ENCODE measurements at regions not wholly inside any gene's neighbourhood (a gene's known extent, or its start where the extent isn't known, plus 50 kb on each side); places are given as distances from the start of the nearest gene placed in this dataset.

DNA sequence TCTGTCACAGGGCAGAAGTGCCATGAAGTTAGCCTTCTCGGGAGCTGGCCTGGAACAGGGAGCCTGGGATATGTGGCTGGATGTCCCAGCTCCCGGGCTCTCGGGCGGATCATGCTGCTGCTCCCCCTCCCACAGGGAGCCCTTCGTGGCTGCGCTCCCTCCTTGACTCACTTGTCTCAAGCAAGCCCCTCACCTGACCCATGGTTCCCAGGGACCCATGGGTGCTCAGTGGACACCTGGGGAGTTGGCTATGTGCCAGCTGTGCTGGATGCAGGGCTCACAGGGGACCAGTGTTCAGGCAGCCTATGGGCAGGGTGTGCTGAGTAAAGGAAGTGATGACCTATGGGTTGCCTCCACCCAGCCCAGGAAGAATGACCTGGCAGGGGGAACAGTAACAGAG lies 213.1 kb upstream of the SGCG start:
- Histone ChIP-seq H3K27me3 (replicated peaks; ENCODE audit: insufficient read depth) (no peaks in the 10 kb centered on the region), H3K27ac (no peak overlapping the region), H3K36me3 (no peaks in the 10 kb centered on the region), H3K4me1 (ENCODE audit: control insufficient read depth in 1 of 2, low read depth in 2 of 2) (no peaks in the 10 kb centered on the region), H3K4me3 (no peak overlapping the region), H3K9me3 (no peaks in the 10 kb centered on the region)
- no peak for ATAC-seq (ENCODE audit: insufficient number of reproducible peaks, low FRiP score, low read depth)
- TF ChIP-seq, protein P1, sequence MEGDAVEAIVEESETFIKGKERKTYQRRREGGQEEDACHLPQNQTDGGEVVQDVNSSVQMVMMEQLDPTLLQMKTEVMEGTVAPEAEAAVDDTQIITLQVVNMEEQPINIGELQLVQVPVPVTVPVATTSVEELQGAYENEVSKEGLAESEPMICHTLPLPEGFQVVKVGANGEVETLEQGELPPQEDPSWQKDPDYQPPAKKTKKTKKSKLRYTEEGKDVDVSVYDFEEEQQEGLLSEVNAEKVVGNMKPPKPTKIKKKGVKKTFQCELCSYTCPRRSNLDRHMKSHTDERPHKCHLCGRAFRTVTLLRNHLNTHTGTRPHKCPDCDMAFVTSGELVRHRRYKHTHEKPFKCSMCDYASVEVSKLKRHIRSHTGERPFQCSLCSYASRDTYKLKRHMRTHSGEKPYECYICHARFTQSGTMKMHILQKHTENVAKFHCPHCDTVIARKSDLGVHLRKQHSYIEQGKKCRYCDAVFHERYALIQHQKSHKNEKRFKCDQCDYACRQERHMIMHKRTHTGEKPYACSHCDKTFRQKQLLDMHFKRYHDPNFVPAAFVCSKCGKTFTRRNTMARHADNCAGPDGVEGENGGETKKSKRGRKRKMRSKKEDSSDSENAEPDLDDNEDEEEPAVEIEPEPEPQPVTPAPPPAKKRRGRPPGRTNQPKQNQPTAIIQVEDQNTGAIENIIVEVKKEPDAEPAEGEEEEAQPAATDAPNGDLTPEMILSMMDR (IDR thresholded peaks at IDR 0.05): no peak
- DNase-seq (ENCODE audit: low spot score): no peak

DNA sequence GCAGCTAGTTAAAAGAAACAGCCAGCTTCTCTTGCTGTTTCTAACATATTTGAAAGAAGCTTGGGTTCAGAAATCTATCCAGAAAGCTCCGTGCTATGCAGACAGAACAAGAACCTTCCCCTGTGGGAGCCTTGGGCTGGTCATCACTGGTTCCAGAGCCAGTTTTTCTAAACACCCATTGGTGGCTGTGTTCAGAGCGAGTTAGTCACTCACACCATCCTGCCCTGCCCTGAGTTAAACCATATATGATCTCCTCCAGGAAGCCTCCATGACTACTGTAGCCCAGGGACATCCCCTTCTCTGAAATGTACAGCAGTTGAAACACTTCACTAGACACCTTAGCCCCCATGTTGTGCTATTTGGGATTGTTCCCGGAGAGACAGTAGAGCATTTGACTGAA lies 200.8 kb upstream of the SGCG start:
- H3K4me3 ChIP-seq: no peak overlapping the region
- TF ChIP-seq, protein P1 (IDR thresholded peaks at IDR 0.05): no peak
- ATAC-seq (ENCODE audit: insufficient number of reproducible peaks, low FRiP score, low read depth): no peak
- H3K36me3 ChIP-seq: no peaks in the 10 kb centered on the region
- DNase-seq (ENCODE audit: low spot score): no peak
- H3K4me1 ChIP-seq (ENCODE audit: control insufficient read depth in 1 of 2, low read depth in 2 of 2): no peaks in the 10 kb centered on the region
- no peaks in the 10 kb centered on the region for H3K9me3 ChIP-seq
- H3K27ac ChIP-seq: no peak overlapping the region
- no peaks in the 10 kb centered on the region for H3K27me3 ChIP-seq (replicated peaks; ENCODE audit: insufficient read depth)

DNA sequence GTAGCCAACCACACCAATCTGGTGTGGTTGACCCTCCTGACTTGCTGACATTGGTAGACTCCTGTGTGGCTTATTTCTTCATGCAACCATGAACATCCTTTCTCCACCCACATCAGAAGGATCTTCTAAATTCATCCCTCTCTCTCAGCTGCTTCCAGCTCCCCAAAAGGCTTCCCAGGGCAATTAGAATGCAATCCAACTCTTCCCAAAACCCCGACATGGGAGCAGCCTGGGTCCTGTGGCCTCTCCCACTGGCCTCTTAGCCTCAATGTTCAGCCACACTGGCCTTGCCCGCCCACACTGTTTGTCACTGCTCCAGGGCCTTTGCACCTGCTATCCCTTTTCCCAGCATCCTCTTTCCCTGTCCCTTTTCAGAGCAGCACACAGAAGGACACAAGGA lies 199.8 kb upstream of the SGCG start:
- ATAC-seq (ENCODE audit: insufficient number of reproducible peaks, low FRiP score, low read depth) (no peak), DNase-seq (ENCODE audit: low spot score) (no peak)
- no peak overlapping the region for H3K27ac ChIP-seq
- no peaks in the 10 kb centered on the region for H3K27me3 ChIP-seq (replicated peaks; ENCODE audit: insufficient read depth)
- TF ChIP-seq, protein P1 (IDR thresholded peaks at IDR 0.05): no peak
- H3K4me1 ChIP-seq (ENCODE audit: control insufficient read depth in 1 of 2, low read depth in 2 of 2): no peaks in the 10 kb centered on the region
- no peak overlapping the region for H3K4me3 ChIP-seq
- H3K9me3 ChIP-seq: no peaks in the 10 kb centered on the region
- H3K36me3 ChIP-seq: no peaks in the 10 kb centered on the region

DNA sequence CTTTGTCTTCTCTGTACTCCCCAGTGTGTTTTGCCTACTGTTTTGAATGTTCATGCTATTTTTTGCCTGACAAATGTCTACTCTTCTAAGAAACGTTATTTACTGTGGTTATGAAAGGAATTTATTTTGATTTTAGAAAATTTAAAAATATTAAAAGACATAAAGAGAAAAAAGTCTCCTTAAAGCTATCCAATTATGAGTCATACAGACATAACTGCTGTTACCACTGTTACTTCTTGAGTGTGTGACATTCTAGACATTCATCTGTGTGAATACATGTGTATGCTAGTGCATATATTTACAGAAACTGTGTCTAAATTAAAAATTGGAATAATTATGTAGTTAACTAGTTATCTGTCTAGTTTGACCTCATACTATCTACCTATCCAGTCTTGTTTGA lies 187.6 kb upstream of the SGCG start:
- Histone ChIP-seq H3K4me3 (no peak overlapping the region), H3K27me3 (replicated peaks; ENCODE audit: insufficient read depth) (no peaks in the 10 kb centered on the region), H3K36me3 (no peaks in the 10 kb centered on the region), H3K4me1 (ENCODE audit: control insufficient read depth in 1 of 2, low read depth in 2 of 2) (no peaks in the 10 kb centered on the region), H3K9me3 (no peaks in the 10 kb centered on the region), H3K27ac (no peak overlapping the region)
- TF ChIP-seq, protein P1 (IDR thresholded peaks at IDR 0.05): no peak
- DNase-seq (ENCODE audit: low spot score) (no peak), ATAC-seq (ENCODE audit: insufficient number of reproducible peaks, low FRiP score, low read depth) (no peak)

DNA sequence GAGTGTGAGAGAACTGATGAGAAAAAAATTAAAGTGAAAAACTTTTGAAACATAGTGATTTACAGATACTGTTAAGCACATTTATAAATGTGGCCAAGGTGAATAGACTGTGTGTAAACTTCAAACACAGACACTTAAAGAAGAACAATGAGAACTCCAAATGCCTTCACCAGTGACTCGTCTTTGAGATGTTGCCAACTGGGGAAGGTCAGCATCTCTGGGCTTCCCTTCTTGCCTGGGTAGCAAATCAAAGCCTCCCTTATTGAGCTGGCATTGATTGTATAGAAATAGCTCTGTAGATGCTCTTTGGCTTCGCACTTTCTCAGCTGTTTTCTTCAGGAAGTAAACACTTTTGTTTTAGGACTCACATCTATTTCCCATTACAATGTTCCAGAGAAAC lies 177.3 kb upstream of the SGCG start:
- Histone ChIP-seq H3K27me3 (replicated peaks; ENCODE audit: insufficient read depth) (no peaks in the 10 kb centered on the region), H3K9me3 (peaks cover 4% of the 10 kb centered on the region), H3K27ac (no peak overlapping the region), H3K36me3 (no peaks in the 10 kb centered on the region), H3K4me3 (no peak overlapping the region), H3K4me1 (ENCODE audit: control insufficient read depth in 1 of 2, low read depth in 2 of 2) (no peaks in the 10 kb centered on the region)
- TF ChIP-seq, protein P1 (IDR thresholded peaks at IDR 0.05): no peak
- no peak for ATAC-seq (ENCODE audit: insufficient number of reproducible peaks, low FRiP score, low read depth)
- DNase-seq (ENCODE audit: low spot score): no peak
